Ovary (tissue), 3 donors: ENCODE measurements at regions not wholly inside any gene's neighbourhood (a gene's known extent, or its start where the extent isn't known, plus 50 kb on each side); places are given as distances from the start of the nearest gene placed in this dataset.

ENCODE experiments used
- CTCF ChIP-seq, 3 donors: fragments of 450-650 bp in 2 of 3; fragments of 200-600 bp in 1 of 3; IDR thresholded peaks; one replicate each; pipeline versions ENCODE4 v1.5.1 to v1.8.0; 2016 to 2022; ENCODE audit warnings: antibody characterized with exemption in 3 of 3, mild to moderate bottlenecking in 1 of 3
- POLR2A ChIP-seq: fragments of 450-650 bp; IDR thresholded peaks from one replicate; pipeline ENCODE4 v1.6.1; 2017; ENCODE audit warnings: antibody characterized with exemption, mild to moderate bottlenecking, moderate library complexity
- donor health status: DM: no; HTN: no; CAD: no.

- TF ChIP-seq CTCF (IDR thresholded peaks at IDR 0.05) = no peak
- no peak for TF ChIP-seq POLR2A
Observed at GRCh38 chr2:67854798-67855197, 208.0 kb downstream of the C1D start.
